Activated CD4-positive, alpha-beta T cell treated with anti-CD3 and anti-CD28 coated beads for 48 hours (primary cell): ENCODE measurements at regions not wholly inside any gene's neighbourhood (a gene's known extent, or its start where the extent isn't known, plus 50 kb on each side); places are given as distances from the start of the nearest gene placed in this dataset.

Source experiments
- DNase-seq: peaks from one replicate; pipeline ENCODE4 v3.0.0-alpha.2; 2020

- DNase-seq, result peak; percentile 39
Measured at GRCh38 chr3:189049458-189050236, 122.1 kb upstream of the TPRG1 start.

GRCh38 chr3:189053322-189053721 lies 118.4 kb upstream of the TPRG1 start:
- DNase-seq, result no peak

DNA sequence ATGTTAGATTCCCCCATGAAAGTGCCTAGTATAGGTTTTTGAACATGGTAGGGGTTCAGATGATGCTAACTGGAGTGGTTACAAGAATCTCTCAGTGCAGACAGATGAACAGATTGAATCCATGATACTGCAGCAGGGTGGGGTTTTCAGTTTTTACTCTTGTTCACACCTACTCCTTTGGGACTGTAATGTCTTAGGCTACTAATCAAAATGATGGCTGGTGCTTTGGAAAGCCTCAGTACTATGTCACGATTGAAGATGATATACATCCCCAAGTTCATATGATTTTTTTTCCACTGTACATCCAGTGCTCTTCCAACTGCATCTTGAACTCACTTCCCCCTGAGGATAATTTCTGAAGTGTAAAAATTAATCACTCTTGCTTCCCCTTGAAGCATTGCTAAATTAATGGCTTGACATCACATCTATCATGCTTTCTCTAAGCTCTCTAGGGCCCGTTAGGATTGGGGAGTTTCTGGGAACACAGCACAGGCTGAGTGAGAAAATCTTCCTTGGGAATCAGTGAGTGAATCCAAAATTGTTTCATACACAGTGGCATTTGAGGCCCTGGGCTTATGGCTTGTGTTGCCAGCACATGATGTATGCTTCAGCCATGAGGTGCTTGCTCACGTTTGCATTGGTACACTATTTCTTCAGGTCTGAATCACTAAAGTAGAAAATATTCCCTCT lies 115.0 kb upstream of the TPRG1 start:
- no peak for DNase-seq

DNA sequence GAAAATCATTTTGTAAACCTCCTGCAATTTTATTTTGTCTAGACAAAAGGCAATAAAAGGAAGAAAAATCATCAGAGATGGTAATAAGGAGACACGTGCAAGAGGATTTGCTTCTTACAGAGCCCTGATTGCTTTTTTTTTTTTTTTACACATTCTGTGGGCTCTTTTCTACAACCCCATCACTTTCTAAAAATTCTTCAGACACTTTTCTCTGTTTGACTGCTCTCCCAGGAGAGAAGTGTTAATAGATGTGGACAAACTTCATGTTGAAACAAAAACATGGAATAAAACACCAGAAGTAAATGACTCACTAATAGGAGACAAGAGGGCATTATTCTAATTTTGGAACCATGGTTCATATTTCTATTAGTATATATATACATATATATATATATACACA lies 114.4 kb upstream of the TPRG1 start:
- no peak for DNase-seq

DNA sequence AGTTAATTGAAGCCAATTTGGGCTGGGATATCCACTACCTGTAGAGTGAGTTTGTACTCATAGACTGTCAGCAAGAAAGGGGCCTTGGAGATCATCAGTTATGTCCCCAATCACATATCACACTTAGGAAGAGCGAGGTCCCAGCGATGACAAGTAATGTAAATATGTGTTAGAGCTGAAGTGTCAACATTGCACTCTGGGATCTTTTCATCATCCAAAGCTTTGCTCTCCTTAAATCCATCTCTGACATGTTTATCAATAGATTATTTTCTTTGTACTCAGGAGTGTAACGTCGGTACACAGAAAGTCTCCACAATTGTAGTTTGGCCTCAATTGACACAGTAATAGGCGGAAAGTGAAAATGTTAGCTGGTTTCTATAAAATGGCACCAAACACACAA lies 113.7 kb upstream of the TPRG1 start:
- no peak for DNase-seq

- no peak for DNase-seq
Measured at GRCh38 chr3:189070965-189071364, 100.8 kb upstream of the TPRG1 start.

GRCh38 chr3:189071446-189071845 lies 100.3 kb upstream of the TPRG1 start:
- no peak for DNase-seq

- DNase-seq, result no peak
Measured at GRCh38 chr3:189076449-189076848, 95.3 kb upstream of the TPRG1 start.

DNA sequence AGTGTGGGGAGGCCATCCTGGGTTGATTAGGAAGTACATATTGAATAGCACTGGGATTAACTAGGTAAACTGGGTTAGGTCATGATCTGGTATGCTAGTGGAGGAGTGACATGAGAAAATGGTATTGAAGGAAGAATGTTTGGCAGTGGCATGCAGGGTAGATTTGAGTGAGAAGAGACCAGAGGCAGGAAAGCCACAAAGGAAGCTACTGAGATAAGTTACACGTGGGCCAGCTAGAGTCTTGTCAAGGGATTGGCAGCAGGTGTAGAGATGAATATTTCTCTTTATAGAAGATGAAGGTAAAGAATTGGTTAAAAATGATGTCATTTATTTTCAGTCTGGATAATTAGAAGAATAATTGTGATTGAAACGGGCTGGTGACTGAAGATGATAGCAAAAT lies 91.0 kb upstream of the TPRG1 start:
- no peak for DNase-seq

DNA sequence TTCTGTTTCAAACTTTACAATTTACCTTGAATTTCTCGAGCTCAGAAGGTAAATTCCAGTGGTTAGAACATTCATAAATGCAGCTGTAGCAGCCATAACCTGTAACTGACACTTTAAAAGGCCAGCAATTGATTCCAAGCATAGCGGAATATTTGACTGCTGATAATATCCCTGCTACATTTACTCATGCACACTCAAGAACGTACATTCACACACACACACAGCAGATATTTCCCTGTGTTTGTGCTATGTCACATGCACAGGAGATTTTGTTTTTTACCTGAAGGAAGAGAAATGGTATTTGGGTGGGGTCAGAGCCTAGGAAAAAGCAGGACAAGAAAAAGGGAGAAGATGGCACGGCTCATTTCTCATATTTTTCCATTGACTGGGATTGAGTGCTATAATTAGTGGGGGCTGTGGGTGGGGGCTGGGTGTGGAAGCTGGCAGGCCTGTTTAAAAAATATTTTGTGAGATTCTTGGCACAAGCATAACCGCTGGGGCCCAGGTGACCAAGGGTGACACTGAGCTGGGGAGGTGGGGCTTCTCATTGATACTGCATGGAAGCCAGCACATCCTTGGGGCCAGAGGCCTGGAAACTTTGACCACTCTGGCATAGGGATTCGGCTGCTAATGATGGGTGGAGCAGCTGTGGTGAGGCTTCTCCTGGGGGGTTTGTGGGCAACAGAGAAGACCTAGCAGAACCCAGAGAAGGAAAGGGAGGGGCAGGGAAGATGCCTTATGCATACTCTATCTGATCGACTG lies 88.9 kb upstream of the TPRG1 start:
- no peak for DNase-seq

- no peak for DNase-seq
Measured at GRCh38 chr3:189084620-189085019, 87.2 kb upstream of the TPRG1 start.

GRCh38 chr3:189092547-189092946 lies 79.2 kb upstream of the TPRG1 start:
- no peak for DNase-seq

GRCh38 chr3:189094539-189094938 lies 77.2 kb upstream of the TPRG1 start:
- no peak for DNase-seq

DNA sequence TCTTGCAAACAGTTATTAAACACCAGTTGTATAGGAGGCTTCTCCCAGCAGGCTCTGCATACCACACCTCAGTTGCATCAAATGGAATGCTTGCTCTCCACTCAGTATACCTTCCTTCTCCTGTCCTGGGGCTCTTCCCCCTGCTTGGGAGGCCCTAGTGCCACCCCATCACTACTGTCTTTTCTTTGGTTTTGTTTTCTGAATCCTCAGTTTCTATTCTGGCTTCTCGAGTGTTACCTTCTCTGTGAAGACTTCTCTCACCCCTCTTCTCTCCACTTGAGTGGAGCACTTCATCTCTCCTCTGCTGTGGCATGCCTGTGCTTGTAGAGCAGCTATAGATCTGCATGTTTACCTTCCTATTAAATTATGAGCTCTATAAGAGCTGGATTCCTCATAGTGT lies 75.7 kb upstream of the TPRG1 start:
- no peak for DNase-seq

GRCh38 chr3:189099031-189099471 lies 72.7 kb upstream of the TPRG1 start:
- DNase-seq, result no peak

- DNase-seq, result no peak
Measured at GRCh38 chr3:189099505-189100290, 72.1 kb upstream of the TPRG1 start.

GRCh38 chr3:189100866-189101265 lies 70.9 kb upstream of the TPRG1 start:
- DNase-seq, result no peak

- DNase-seq, result no peak
Measured at GRCh38 chr3:189101594-189101993, 70.2 kb upstream of the TPRG1 start.

DNA sequence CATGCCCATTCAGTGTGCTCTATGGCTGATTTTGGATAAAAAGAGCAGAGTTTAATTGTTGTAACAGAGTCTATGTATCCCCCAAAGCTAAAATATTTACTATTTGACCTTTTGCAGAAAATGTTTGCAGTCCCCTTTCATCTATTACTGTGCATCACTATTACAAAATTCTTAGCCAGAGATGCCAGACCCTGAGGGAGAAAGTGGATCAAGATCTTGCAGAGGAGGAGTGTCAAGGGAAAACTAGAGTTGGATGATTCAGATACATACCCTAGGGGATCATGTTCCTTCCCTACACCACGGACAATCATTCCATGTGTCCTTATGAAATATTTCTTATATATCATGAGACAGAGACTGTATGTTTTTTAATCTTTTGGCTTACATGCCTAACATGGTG lies 68.6 kb upstream of the TPRG1 start:
- no peak for DNase-seq

DNA sequence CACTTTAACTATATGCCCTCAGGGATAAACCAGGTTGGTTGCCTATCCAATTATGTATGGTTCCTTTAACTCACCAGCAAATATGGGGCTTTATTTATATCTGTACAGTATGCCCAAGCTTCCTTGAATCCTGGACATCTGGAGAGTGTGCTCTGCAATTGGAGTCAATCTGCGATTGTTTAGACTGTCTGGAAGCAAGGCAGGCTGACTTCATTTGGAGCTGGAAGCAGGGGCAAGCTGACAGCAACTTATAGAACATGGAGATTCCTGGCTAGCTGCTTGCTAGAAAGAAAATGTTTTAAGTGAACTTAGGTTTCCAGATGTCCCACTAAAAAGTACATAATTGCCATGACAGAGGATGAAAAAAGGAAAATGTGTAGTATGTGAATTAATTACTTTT lies 63.7 kb upstream of the TPRG1 start:
- no peak for DNase-seq

DNA sequence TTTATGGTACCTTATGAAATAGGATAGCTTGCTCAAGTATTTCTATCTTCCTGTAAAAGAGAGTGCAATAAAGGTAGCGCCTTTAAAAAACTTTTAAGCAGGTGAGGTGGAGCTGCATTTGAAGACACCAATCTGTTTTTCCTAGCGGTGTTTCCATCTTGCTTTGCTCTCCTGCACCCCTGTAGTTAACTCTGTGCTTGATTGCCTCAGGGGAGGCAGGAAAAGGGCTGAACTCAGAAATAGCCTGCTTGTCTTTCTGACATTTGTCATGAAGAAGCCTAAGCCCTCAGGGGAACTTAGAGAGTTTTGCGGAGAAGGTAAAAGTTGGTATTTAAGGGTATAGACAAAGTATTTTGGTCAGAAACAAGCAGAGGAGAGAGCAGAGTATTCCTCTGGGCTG lies 63.0 kb upstream of the TPRG1 start:
- no peak for DNase-seq

- DNase-seq, result no peak
Measured at GRCh38 chr3:189109145-189109544, 62.6 kb upstream of the TPRG1 start.

DNA sequence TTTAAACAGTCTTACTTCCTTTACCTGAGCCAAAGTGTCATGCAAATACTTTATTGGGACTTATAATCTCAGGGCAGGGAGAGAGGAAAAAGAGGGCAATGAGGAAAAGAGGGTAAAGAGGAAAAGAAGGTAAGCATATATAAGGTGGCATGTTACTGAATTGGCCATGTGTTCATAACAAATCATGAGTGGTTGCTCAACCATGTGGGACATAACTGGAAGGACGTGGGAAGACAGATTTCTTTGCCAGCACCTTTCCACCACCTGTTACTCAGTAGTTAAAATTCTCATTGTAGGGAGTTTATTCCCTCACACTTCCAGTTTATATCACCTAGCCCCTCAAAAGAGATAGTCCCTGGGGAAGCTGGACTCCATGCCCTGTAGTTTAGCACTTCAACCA lies 54.7 kb upstream of the TPRG1 start:
- DNase-seq, result no peak
